OCI-LY1 (cell line): ENCODE measurements at regions not wholly inside any gene's neighbourhood (a gene's known extent, or its start where the extent isn't known, plus 50 kb on each side); places are given as distances from the start of the nearest gene placed in this dataset.

Experiments
- H2AFZ ChIP-seq: fragments of 200-600 bp; sonication (generic), shearing (Covaris generic); 2 replicates; pipeline ENCODE4 v1.6.0; 2014; ENCODE audit warnings: antibody characterized with exemption, mild to moderate bottlenecking, low read length
- H3F3A ChIP-seq: fragments of 200-600 bp; sonication (generic), shearing (Covaris generic); 2 replicates; pipeline ENCODE4 v1.6.0; 2014; ENCODE audit warnings: mild to moderate bottlenecking, antibody characterized with exemption, low read length, moderate library complexity; ENCODE audit not compliant: insufficient read depth
- H3K27ac ChIP-seq: fragments of 200-600 bp; sonication (generic); 2 replicates; pipeline ENCODE4 v1.5.1; 2014; ENCODE audit warnings: low read length, mixed run types, mild to moderate bottlenecking, low read depth; ENCODE audit not compliant: poor library complexity, severe bottlenecking
- H3K27me3 ChIP-seq: fragments of 200-600 bp; sonication (generic); 2 replicates; pipeline ENCODE4 v1.6.0; 2014; ENCODE audit warnings: antibody characterized with exemption, mild to moderate bottlenecking, low read length, moderate library complexity; ENCODE audit not compliant: insufficient read depth
- H3K36me3 ChIP-seq: fragments of 200-600 bp; sonication (generic); 2 replicates; pipeline ENCODE4 v1.6.1; 2014; ENCODE audit warnings: mild to moderate bottlenecking, antibody characterized with exemption, low read length, moderate library complexity, mixed read lengths; ENCODE audit not compliant: insufficient read depth
- H3K4me1 ChIP-seq: fragments of 200-600 bp; sonication (generic); 2 replicates; pipeline ENCODE4 v1.5.1; 2014; ENCODE audit warnings: mild to moderate bottlenecking, low read length, moderate library complexity; ENCODE audit not compliant: insufficient read depth, severe bottlenecking
- H3K4me2 ChIP-seq: fragments of 200-600 bp; sonication (generic), shearing (Covaris generic); 2 replicates; pipeline ENCODE4 v1.6.1; 2014; ENCODE audit warnings: low read length
- H3K4me3 ChIP-seq: fragments of 200-600 bp; sonication (generic); 2 replicates; pipeline ENCODE4 v1.5.1; 2014; ENCODE audit warnings: low read length, low read depth, mild to moderate bottlenecking, mixed read lengths; ENCODE audit not compliant: poor library complexity, severe bottlenecking
- H3K79me2 ChIP-seq: fragments of 200-600 bp; shearing (Covaris generic); 2 replicates; pipeline ENCODE4 v1.6.1; 2016; ENCODE audit warnings: mixed run types, low read length, mixed read lengths; ENCODE audit not compliant: insufficient read depth
- H3K9ac ChIP-seq: fragments of 200-600 bp; sonication (generic), shearing (Covaris generic); 2 replicates; pipeline ENCODE4 v1.6.1; 2014; ENCODE audit warnings: mild to moderate bottlenecking, low read length, mixed read lengths
- H3K9me2 ChIP-seq: fragments of 200-600 bp; sonication (generic), shearing (Covaris generic); 2 replicates; pipeline ENCODE4 v1.6.1; 2014; ENCODE audit warnings: low read depth, mild to moderate bottlenecking, low read length, mixed read lengths
- H3K9me3 ChIP-seq: fragments of 200-600 bp; shearing (Covaris generic); 2 replicates; pipeline ENCODE4 v1.6.1; 2014; ENCODE audit warnings: low read length, mixed read lengths
- H4K20me1 ChIP-seq: fragments of 200-600 bp; sonication (generic), shearing (Covaris generic); 2 replicates; pipeline ENCODE4 v1.6.0; 2016; ENCODE audit warnings: mild to moderate bottlenecking, low read length; ENCODE audit not compliant: insufficient read depth
- CTCF ChIP-seq: fragments of 200-600 bp; sonication (generic), shearing (Covaris generic); IDR thresholded peaks from 2 replicates; pipeline ENCODE4 v1.5.1; 2017; ENCODE audit warnings: mild to moderate bottlenecking, antibody characterized with exemption, low read length, moderate library complexity, mixed read lengths
- EZH2 ChIP-seq: fragments of 200-600 bp; sonication (generic), shearing (Covaris generic); IDR thresholded peaks from 2 replicates; pipeline ENCODE4 v1.8.0; 2017; ENCODE audit warnings: borderline replicate concordance, mixed run types, mild to moderate bottlenecking, antibody characterized with exemption, low read length, moderate library complexity, mixed read lengths

DNA sequence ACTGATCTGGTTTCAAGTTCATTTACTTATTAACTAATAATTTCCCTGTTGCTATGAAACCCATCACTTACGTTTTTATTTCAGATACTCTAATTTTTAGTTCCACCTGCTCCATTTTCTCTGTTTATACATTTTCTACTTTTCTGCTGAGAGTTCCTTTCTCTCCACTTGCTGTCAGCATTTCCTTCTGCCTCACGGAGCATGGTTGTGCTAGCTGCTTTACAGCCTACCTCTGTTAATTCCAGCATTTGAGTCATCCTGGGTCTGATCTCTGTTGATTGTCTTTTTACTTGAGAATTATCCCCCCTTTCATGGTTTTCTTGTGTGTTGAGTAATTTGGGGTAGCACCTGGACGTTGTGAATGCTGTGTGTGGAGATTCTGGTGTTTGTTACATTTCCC is 373.2 kb upstream of the C1orf174 start:
- TF ChIP-seq EZH2, result no peak
- no peaks in the 10 kb centered on the region for H3K9me2 ChIP-seq
- no peaks in the 10 kb centered on the region; the same call in 1 of the 2 replicates for H3K9me3 ChIP-seq
- H2AFZ ChIP-seq, result no peak overlapping the region
- H3K27me3 ChIP-seq, result peaks cover 11% of the 10 kb centered on the region; the same call in 1 of the 2 replicates
- no peaks in the 10 kb centered on the region for H3K4me1 ChIP-seq
- H3K36me3 ChIP-seq, result no peaks in the 10 kb centered on the region; the same call in 1 of the 2 replicates
- H3K27ac ChIP-seq, result no peak overlapping the region
- no peaks in the 10 kb centered on the region for H4K20me1 ChIP-seq
- H3K79me2 ChIP-seq, result no peaks in the 10 kb centered on the region
- H3K4me3 ChIP-seq, result no peak overlapping the region
- H3K4me2 ChIP-seq, result no peak overlapping the region
- no peaks in the 10 kb centered on the region for H3F3A ChIP-seq
- H3K9ac ChIP-seq, result no peak overlapping the region

GRCh38 chr1:4273747-4274146 is 373.7 kb upstream of the C1orf174 start:
- no peak overlapping the region for H3K27ac ChIP-seq
- no peaks in the 10 kb centered on the region for H3K4me1 ChIP-seq
- H4K20me1 ChIP-seq, result no peaks in the 10 kb centered on the region
- H3K27me3 ChIP-seq, result peaks cover 11% of the 10 kb centered on the region; the same call in 1 of the 2 replicates
- H3K4me2 ChIP-seq, result no peak overlapping the region
- no peaks in the 10 kb centered on the region for H3K79me2 ChIP-seq
- no peaks in the 10 kb centered on the region for H3F3A ChIP-seq
- H3K9ac ChIP-seq, result no peak overlapping the region
- no peaks in the 10 kb centered on the region; the same call in 1 of the 2 replicates for H3K36me3 ChIP-seq
- H3K9me3 ChIP-seq, result no peaks in the 10 kb centered on the region; the same call in 1 of the 2 replicates
- TF ChIP-seq CTCF (no peak), EZH2 (no peak)
- H3K4me3 ChIP-seq, result no peak overlapping the region
- H2AFZ ChIP-seq, result no peak overlapping the region
- no peaks in the 10 kb centered on the region for H3K9me2 ChIP-seq

DNA sequence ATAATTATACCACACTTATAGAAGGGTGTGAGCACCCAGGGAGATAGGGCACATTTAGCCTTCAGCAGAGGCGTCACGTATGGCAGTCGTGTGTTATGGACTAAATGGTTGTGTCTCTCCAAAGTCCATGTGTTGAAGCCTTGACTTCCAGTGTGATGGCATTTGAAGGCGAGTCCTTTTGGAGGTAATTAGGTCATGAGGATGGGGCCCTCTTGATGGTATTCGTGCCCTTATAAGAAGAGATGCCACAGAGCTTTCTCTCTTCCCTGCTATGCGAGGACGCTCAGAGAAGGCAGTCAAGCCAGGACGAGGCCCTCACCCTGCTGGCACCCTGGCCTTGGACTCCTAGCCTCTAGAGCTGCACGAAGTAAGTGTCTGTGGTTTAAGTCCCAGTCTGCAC is 375.0 kb upstream of the C1orf174 start:
- Histone ChIP-seq H4K20me1 (no peaks in the 10 kb centered on the region), H3K79me2 (no peaks in the 10 kb centered on the region), H3K9me2 (no peaks in the 10 kb centered on the region), H3K27me3 (peaks cover 11% of the 10 kb centered on the region; the same call in 1 of the 2 replicates), H3K9ac (no peak overlapping the region), H3F3A (no peaks in the 10 kb centered on the region), H3K36me3 (no peaks in the 10 kb centered on the region; the same call in 1 of the 2 replicates), H3K27ac (no peak overlapping the region), H3K4me1 (no peaks in the 10 kb centered on the region), H3K4me3 (no peak overlapping the region), H3K9me3 (no peaks in the 10 kb centered on the region; the same call in 1 of the 2 replicates), H2AFZ (no peak overlapping the region), H3K4me2 (no peak overlapping the region)
- no peak for TF ChIP-seq CTCF
- no peak for TF ChIP-seq EZH2

- no peak overlapping the region for H2AFZ ChIP-seq
- no peak overlapping the region for H3K27ac ChIP-seq
- H3K4me2 ChIP-seq, result no peak overlapping the region
- H4K20me1 ChIP-seq, result no peaks in the 10 kb centered on the region
- H3K4me1 ChIP-seq, result no peaks in the 10 kb centered on the region
- H3F3A ChIP-seq, result no peaks in the 10 kb centered on the region
- no peaks in the 10 kb centered on the region; the same call in 1 of the 2 replicates for H3K9me3 ChIP-seq
- H3K79me2 ChIP-seq, result no peaks in the 10 kb centered on the region
- no peaks in the 10 kb centered on the region; the same call in 1 of the 2 replicates for H3K36me3 ChIP-seq
- TF ChIP-seq EZH2, result no peak
- no peak for TF ChIP-seq CTCF
- no peaks in the 10 kb centered on the region for H3K9me2 ChIP-seq
- no peak overlapping the region for H3K4me3 ChIP-seq
- H3K9ac ChIP-seq, result no peak overlapping the region
- H3K27me3 ChIP-seq, result peaks cover 11% of the 10 kb centered on the region; the same call in 1 of the 2 replicates
These were observed 376.2 kb upstream of the C1orf174 start for GRCh38 chr1:4276238-4276637.
